GDM1 (cell line): ENCODE measurements at regions not wholly inside any gene's neighbourhood (a gene's known extent, or its start where the extent isn't known, plus 50 kb on each side); places are given as distances from the start of the nearest gene placed in this dataset.

Source experiments
- DNase-seq: peaks from one replicate; lab custom pipeline; 2025; lab: John Stamatoyannopoulos, UW

GRCh38 chr14:22097586-22098292, 424.1 kb upstream of the OR4E1 start:
- DNase-seq: no peak

- no peak for DNase-seq
Measured at GRCh38 chr14:22097072-22097471, 423.5 kb upstream of the OR4E1 start.

- no peak for DNase-seq
Measured at GRCh38 chr14:22096514-22096895, 422.9 kb upstream of the OR4E1 start.

GRCh38 chr14:22095860-22096513, 422.4 kb upstream of the OR4E1 start:
- no peak for DNase-seq

GRCh38 chr14:22089940-22090339, 416.3 kb upstream of the OR4E1 start:
- DNase-seq: no peak

GRCh38 chr14:22088614-22089342, 415.2 kb upstream of the OR4E1 start:
- DNase-seq: no peak

GRCh38 chr14:22086131-22086530, 412.5 kb upstream of the OR4E1 start:
- DNase-seq: no peak

GRCh38 chr14:22084393-22085281, 411.0 kb upstream of the OR4E1 start:
- peak; percentile 23 for DNase-seq

- no peak for DNase-seq
Measured at GRCh38 chr14:22081337-22081736, 407.7 kb upstream of the OR4E1 start.

- no peak for DNase-seq
Measured at GRCh38 chr14:22079766-22080165, 406.1 kb upstream of the OR4E1 start.

GRCh38 chr14:22073801-22074200, 400.2 kb upstream of the OR4E1 start:
- no peak for DNase-seq

- DNase-seq: peak; percentile 89
Measured at GRCh38 chr14:22071006-22071405, 397.4 kb upstream of the OR4E1 start.

- DNase-seq: peak; percentile 66
Measured at GRCh38 chr14:22070119-22070982, 396.7 kb upstream of the OR4E1 start.

GRCh38 chr14:22065347-22065746, 391.7 kb upstream of the OR4E1 start:
- DNase-seq: no peak

GRCh38 chr14:22059201-22059600, 385.6 kb upstream of the OR4E1 start:
- DNase-seq: no peak

GRCh38 chr14:22052795-22053194, 379.2 kb upstream of the OR4E1 start:
- no peak for DNase-seq

GRCh38 chr14:22047115-22047514, 373.5 kb upstream of the OR4E1 start:
- DNase-seq: peak; percentile 59

GRCh38 chr14:22046063-22046462, 372.4 kb upstream of the OR4E1 start:
- DNase-seq: no peak

GRCh38 chr14:22044193-22044592, 370.6 kb upstream of the OR4E1 start:
- no peak for DNase-seq

GRCh38 chr14:22040781-22041125, 367.1 kb upstream of the OR4E1 start:
- no peak for DNase-seq
